NCI-H82 (cell line): ENCODE measurements at regions not wholly inside any gene's neighbourhood (a gene's known extent, or its start where the extent isn't known, plus 50 kb on each side); places are given as distances from the start of the nearest gene placed in this dataset.

Experiments
- DNase-seq: peaks from one replicate; lab custom pipeline; 2025; lab: John Stamatoyannopoulos, UW

DNA sequence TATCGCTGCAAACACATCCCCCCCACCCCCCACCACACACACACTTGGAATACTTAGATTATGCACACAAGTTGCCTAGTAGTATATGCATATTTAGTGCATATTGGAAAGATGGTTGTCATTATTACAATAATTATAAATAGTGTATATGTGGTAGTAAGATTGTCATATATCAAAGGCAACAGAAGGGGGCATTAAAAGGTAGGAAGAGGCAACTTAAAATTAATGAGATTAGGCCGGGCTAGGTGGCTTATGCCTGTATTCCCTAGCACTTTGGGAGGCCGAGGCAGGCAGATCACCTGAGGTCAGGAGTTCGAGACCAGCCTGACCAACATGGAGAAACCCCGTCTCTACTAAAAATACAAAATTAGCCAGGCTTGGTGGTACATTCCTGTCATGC lies 52.1 kb downstream of the GSC start:
- DNase-seq, result peak; percentile 25

GRCh38 chr14:94716976-94717375 lies 52.9 kb downstream of the GSC start:
- DNase-seq, result no peak

GRCh38 chr14:94713115-94713514 lies 56.8 kb downstream of the GSC start:
- DNase-seq, result no peak

- no peak for DNase-seq
Observed at GRCh38 chr14:94710731-94711130, 59.2 kb downstream of the GSC start.

DNA sequence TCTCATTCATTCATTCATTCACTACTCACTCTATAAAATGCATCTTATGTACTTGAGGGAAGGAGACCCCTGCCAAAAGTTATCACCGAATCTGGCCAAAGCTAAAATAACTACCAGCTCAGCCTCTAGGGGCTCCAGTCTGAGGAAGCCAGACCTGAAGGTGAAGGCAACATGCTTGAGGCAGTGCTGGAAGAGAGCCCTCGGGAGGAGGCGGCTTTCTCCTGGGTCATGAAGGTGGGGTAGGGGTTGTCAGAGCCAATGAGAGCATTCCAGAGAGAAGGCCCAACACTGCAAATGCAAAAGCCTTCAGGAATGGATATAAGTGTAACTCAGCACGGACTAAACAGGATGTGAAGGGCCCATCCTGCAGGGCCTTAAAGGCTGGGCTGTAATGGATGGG lies 62.4 kb downstream of the GSC start:
- peak; percentile 4 for DNase-seq

- DNase-seq, result no peak
Observed at GRCh38 chr14:94706133-94706532, 63.8 kb downstream of the GSC start.

DNA sequence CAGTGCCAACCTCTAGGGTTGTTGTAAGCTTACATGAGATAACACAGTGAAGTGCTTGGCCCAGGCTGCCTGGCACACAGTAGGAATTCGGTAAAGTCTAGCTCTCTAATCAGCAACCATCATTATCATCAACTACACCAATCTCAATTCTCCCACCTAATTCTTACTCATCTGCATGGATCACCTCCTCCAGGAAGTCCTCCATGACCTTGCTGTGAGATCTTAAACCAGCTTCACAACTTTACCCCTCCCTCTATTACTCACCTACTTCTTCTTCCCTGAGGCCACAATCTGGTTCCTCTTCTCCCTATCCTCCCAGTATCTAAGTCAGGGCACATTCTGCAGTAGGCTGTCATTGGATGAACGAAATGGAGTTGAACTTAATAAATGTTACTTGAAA lies 67.3 kb downstream of the GSC start:
- DNase-seq, result no peak

GRCh38 chr14:94701861-94702370 lies 68.0 kb downstream of the GSC start:
- no peak for DNase-seq

DNA sequence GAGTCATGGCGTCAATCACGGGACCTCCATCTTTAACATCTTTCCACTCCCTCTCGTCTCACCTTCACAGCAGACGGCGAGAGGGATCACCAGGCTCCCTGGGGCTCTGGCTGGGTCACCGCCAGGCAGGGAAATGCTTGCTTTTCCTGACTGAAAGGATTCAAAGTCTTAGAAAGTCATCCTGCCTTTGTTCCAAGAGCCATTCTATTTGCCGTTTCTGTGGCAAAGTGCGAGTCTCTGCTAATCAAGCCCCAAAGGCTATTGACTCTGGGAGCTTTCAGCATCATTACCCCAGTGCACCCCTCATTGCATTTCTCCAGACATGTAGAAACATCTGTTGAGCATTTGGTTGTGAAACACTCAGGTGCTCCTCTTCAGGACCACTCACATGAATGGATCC lies 69.6 kb downstream of the GSC start:
- DNase-seq, result no peak

DNA sequence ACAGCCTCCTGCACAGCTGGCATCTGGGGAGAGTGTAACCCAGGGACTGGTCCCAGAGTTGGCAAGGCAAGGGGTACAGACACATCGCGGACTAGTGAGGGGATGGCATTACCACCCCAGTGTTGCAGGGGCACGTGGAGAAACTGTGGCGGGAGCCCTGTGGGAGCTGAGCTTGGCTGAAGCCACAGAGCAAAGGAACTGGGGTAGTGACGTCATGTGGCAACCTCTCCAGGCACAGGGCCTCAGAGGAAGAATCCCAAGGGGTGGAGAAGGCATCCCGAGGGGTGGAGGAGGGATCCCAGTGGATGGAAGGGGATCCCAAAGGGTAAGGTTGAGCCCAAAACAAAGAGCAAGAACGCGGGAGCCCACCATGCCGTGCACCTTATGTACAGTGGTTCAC lies 70.1 kb downstream of the GSC start:
- DNase-seq, result no peak

GRCh38 chr14:94697773-94698556 lies 71.9 kb downstream of the GSC start:
- DNase-seq, result no peak

- DNase-seq, result no peak
Observed at GRCh38 chr14:94696518-94696917, 73.4 kb downstream of the GSC start.

DNA sequence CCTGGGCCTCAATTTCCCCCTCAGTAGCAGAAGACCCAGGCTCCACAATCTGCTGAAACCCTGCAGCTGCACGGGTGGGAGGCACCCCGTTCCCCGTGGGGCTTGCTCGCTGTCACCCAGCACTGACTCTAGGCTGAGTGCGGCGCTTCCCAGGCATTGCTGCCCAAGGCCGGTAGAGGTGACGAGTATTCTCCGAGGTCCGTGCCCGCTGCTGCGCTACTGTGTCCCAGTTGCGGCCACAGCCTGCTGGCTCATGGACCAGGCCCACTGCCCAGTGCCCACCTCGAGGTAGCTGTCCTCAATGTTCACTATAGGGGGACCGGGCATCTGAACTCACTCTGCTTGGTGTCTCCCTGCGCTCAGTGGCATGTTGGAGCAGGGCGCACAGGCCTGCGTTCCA lies 74.7 kb downstream of the GSC start:
- DNase-seq, result no peak

- no peak for DNase-seq
Observed at GRCh38 chr14:94691660-94692034, 78.3 kb downstream of the GSC start.

DNA sequence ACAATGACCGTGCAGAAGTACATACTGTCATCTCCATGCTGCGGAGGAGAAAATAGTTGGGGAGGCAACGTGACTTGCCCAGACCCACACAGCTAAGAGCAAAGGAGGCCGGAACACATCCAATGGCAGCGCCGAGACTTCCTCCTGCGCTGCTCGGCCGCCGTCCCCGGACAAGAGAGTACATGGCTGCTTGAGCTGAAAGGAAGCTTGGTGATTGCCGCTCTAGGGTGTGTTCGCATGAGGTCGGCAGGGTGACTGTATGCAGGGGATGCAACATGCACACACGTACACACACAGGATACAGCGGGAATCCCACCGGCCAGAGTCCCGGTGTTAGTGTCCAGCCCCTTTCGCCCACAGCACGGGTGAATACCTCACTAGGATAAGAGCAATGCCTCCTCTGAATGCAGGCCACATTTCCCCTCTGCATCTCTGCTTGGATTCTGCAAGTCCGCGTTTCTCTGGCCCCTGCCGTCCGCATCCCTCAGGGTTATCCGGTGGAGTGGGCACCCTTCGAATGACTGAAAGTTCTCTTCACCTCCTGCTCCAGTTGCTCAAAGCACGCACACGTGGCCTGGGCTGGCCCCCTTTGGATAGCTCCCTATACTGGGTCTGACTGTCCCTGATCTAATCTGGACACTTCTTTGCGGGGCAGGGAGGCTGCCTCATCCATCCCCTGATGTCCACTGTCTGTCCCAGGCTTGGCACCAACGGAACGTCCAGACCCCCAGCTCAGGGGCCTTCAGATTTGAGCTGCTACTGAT lies 78.8 kb downstream of the GSC start:
- no peak for DNase-seq

DNA sequence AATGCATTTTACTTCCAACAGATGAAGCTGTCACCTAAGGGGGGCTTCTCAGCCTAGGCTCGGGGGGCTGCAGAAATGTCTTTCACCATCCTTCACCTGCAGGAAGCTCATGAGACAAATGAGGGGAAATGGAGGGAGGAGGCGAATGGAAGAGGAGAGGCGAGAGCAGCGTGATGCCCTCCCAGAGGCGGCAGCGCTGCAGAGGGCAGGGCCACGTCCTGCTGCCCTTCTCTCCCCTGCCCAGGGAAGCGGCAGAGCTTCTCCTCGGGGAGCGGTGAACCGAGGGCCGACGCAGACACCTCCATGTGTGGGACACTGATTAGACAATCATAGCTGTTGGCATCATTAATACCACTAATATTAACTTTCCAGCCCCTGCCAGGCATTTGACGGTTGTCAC lies 78.3 kb downstream of the SERPINA3 start:
- DNase-seq, result no peak

DNA sequence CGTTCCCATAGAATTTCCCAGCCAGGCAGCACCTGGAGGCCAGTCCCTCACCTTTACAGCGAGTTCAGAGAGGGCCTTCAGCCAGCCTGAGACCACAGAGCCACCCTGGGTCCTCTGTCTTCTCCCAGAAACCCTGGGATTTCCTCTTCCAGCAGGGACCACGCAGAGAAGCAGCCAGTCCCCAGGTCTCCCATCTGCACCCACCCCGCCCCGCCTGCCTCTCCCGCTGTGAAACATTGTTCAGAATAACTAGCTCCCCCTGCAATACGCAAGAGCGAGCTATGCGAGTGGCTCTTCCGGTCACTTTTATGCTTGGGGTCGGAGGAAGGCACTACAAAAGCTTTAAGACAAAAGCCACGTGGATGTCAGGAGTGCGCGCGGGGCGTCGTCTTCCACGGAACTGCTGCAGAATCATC lies 77.8 kb downstream of the SERPINA3 start:
- DNase-seq, result no peak

DNA sequence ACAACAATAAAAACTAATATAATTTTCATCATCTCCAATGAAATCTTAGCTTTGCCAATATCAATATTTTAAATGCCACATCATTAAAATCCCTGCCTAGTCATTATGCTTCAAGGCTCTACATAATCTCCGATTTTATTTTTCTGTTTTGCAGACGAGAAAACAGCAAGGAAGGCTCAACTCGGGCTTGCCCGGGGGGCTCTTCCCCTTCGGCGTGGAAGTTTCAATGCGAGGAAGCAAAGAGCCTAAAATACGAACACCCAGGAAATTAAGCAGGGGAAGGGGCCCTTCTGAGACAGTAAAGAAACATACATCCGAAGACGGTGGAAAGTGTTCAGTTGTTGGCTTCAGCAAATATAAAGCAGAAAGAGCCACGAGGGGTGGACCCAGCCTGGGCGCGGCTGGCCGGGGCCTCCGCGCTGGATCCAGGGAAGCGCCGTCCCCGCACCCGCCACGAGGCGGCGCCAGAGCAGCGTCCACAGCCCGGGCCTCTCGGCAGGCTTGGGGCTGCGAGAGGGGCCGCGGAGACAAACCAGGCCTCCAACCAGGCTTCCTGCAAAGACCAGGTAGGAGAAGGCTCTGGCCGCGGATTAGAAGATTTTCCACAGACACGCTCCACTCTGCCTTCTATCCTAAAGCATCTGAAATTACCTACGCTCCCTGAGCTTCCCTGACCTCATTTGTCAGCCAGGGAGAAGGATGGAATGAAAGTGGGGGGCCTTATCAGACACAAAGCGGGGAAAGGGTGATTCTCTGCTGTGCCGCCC lies 77.2 kb downstream of the SERPINA3 start:
- peak; percentile 61 for DNase-seq

GRCh38 chr14:94686511-94687160 lies 74.4 kb downstream of the SERPINA3 start:
- no peak for DNase-seq

DNA sequence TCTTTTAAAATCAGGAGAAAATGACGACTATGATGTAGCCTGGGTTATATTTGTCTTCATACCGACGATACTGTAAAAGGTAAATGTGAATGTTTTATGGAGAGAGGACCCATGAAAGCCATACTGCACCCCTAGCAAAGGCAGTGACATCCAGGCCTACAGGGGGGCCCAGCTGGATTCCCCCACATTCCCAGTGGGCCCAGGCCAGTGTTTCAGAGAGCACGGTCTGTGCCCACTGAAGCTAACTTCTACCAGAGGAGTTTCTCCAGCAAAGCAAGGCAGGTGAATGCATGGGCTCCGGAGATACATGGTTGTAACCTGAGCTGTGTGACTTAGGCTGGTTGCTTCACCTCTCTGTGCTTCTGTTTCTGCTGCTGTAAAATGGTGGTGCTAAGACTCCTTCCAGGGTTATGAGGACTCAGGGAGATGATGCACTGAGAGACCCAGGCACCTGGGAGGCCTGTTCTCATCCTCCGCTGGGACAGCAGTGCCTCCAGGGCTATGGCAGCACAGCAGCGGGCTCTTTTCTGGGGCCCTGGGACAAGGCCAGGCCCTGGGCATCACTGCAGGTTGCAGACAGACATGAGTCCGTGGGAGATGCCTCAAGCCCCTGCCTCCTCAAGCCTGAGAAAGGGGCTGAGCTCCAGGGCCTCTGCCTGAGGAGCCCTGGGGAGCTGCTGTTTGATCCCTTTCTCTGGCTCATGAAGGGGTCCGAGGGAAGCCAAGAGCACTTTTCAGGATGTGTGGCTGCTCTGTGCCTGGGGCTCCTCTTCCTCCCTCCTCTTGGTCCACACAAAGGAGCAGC lies 73.7 kb downstream of the SERPINA3 start:
- no peak for DNase-seq

- peak; percentile 7 for DNase-seq
Observed at GRCh38 chr14:94685166-94685581, 73.0 kb downstream of the SERPINA3 start.
